Keratinocyte (primary cell): ENCODE measurements at regions not wholly inside any gene's neighbourhood (a gene's known extent, or its start where the extent isn't known, plus 50 kb on each side); places are given as distances from the start of the nearest gene placed in this dataset.

Experiments used
- EZH2 ChIP-seq: IDR thresholded peaks from one replicate; pipeline ENCODE4 v1.6.1; 2012; ENCODE audit warnings: inconsistent platforms, mild to moderate bottlenecking, low read length, moderate library complexity
- TF ChIP-seq, protein P1 (sequence below), 3 experiments: IDR thresholded peaks in 1 of 3; conservative IDR thresholded peaks in 1 of 3; optimal IDR thresholded peaks in 1 of 3; 2 replicates in 2 of 3; 3 replicates in 1 of 3; pipeline versions ENCODE3 to v1.5.1; 2011; ENCODE audit warnings: low read length in 3 of 3, mild to moderate bottlenecking in 3 of 3, moderate library complexity in 2 of 3, control low read depth in 1 of 3, inconsistent platforms in 1 of 3; ENCODE audit not compliant: insufficient read depth in 2 of 3; ENCODE audit errors: extremely low read depth in 1 of 3

DNA sequence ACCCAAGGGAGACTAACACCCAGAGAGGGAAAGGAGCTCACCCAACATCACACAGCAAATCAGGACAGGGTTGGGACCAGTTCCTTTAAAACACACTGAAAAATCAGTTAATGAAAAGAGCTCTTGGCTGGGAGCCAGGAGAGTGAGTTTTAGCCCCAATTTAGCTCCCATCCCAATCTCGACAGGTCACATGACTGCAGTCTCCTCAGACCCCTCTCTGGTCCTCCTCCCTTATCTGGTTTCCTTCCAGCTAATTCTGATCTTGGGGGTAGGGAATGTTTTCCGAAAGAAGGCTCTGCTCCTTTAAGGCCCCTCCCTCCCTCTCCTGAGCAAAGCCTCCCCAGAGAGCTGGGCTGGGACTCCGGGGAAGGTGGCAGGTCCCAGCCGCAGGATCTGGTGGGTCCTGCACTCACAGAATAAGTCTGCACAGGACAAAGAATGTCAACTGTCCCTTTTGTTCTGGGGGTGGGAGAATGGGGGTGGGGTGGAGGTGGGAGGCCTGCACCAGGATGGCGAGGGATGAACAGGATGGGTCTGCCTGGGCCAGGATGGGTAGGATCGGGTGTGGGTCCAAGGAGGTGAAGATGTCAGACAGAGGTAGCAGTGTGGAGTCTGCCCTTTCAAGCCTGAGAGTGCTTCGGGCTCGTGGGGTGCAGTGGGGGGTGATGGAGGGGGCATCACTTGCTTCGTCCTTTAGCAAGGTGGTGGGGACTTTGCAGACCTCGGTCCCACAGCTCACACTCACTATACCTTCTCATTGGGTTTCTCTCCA is 57.3 kb upstream of the SSBP3 start:
- TF ChIP-seq, protein P1, sequence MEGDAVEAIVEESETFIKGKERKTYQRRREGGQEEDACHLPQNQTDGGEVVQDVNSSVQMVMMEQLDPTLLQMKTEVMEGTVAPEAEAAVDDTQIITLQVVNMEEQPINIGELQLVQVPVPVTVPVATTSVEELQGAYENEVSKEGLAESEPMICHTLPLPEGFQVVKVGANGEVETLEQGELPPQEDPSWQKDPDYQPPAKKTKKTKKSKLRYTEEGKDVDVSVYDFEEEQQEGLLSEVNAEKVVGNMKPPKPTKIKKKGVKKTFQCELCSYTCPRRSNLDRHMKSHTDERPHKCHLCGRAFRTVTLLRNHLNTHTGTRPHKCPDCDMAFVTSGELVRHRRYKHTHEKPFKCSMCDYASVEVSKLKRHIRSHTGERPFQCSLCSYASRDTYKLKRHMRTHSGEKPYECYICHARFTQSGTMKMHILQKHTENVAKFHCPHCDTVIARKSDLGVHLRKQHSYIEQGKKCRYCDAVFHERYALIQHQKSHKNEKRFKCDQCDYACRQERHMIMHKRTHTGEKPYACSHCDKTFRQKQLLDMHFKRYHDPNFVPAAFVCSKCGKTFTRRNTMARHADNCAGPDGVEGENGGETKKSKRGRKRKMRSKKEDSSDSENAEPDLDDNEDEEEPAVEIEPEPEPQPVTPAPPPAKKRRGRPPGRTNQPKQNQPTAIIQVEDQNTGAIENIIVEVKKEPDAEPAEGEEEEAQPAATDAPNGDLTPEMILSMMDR (optimal IDR thresholded peaks at IDR 0.05 in 1 of 3, IDR thresholded peaks at IDR 0.05 in 1 of 3, conservative IDR thresholded peaks at IDR 0.05 in 1 of 3; ENCODE audit: extremely low read depth in 1 of 3, insufficient read depth in 2 of 3, low read length in 3 of 3), result no peak
- TF ChIP-seq EZH2, result no peak
